SU-DHL-6 (cell line): ENCODE measurements at regions not wholly inside any gene's neighbourhood (a gene's known extent, or its start where the extent isn't known, plus 50 kb on each side); places are given as distances from the start of the nearest gene placed in this dataset.

ENCODE experiments used
- EZH2phosphoT487 ChIP-seq: fragments of 200-600 bp; sonication (generic), shearing (Covaris generic); conservative IDR thresholded peaks from 2 replicates; pipeline ENCODE4 v1.6.1; 2018; ENCODE audit warnings: mild to moderate bottlenecking, antibody characterized with exemption, low read length, moderate library complexity, mixed read lengths
- TF ChIP-seq, protein P1 (sequence below): fragments of 200-600 bp; sonication (generic); IDR thresholded peaks from one replicate; pipeline ENCODE4 v1.5.1; 2017; ENCODE audit warnings: antibody characterized with exemption, mild to moderate bottlenecking, low read length, moderate library complexity; ENCODE audit not compliant: insufficient read depth, poor library complexity, severe bottlenecking

DNA sequence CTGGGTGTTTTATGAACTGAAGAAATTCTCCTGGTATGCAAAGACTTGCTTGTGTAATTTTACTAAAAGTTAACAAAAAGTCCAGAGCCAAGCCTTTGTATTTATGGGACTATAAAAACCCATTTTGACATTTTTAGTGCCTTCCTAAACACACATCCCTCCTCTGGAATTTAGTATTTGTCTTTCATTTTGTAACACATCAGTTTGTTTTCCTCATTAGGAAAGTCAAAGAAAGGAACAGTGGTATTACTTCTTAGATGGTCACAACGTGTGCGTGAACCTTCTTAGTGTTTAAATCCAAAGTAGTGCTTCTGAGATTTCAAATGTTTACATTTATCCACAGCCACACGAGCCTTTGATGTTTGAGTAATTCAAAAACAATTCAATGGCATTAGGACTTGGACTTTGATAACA, 103.2 kb upstream of the TMEM106B start:
- TF ChIP-seq EZH2phosphoT487 = no peak
- TF ChIP-seq, protein P1, sequence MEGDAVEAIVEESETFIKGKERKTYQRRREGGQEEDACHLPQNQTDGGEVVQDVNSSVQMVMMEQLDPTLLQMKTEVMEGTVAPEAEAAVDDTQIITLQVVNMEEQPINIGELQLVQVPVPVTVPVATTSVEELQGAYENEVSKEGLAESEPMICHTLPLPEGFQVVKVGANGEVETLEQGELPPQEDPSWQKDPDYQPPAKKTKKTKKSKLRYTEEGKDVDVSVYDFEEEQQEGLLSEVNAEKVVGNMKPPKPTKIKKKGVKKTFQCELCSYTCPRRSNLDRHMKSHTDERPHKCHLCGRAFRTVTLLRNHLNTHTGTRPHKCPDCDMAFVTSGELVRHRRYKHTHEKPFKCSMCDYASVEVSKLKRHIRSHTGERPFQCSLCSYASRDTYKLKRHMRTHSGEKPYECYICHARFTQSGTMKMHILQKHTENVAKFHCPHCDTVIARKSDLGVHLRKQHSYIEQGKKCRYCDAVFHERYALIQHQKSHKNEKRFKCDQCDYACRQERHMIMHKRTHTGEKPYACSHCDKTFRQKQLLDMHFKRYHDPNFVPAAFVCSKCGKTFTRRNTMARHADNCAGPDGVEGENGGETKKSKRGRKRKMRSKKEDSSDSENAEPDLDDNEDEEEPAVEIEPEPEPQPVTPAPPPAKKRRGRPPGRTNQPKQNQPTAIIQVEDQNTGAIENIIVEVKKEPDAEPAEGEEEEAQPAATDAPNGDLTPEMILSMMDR = no peak
